ENCODE measurements at regions not wholly inside any gene's neighbourhood (a gene's known extent, or its start where the extent isn't known, plus 50 kb on each side); places are given as distances from the start of the nearest gene placed in this dataset.
A peak's percentile ranks its signal among the peaks of the same experiment; 100 is the strongest.

DNA sequence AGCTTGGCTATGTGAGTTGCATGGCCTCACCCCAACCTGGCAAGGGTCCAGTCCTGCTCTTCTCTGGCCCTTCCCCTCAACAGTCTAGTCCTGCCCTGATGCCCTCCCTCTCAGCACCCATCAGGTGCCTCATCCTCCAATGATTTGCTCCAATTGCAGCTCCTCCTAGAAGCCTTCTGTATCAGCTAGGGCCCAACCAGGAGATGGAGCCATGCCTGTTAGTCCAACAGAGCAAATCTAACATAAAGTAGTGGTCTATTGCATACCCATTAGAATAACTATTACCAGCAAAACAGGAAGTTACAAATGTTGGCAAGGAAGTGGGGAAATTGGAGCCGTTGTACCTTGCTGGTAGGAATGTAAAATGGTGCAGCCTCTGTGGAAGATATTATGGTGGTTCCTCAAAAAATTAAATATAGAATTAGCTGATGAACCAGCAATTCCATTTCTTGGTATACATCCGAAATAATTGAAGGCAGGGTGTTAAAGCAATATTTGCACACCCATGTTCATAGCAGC is 163.5 kb downstream of the VRK1 start:
- DNase-seq (ENCODE audit: low spot score), result no peak
- Mint-ChIP-seq H3K36me3 (ENCODE audit: low read depth) (peaks cover 17% of the 10 kb centered on the region), H3K27me3 (ENCODE audit: low read depth) (no peaks in the 10 kb centered on the region), H3K9me3 (peaks cover 17% of the 10 kb centered on the region), H3K4me3 (ENCODE audit: low read depth) (no peak overlapping the region), H3K27ac (no peak overlapping the region), H3K4me1 (ENCODE audit: low read depth) (peaks cover 9% of the 10 kb centered on the region)
- intact Hi-C loops (cut with micrococcal nuclease), result no loop called here

DNA sequence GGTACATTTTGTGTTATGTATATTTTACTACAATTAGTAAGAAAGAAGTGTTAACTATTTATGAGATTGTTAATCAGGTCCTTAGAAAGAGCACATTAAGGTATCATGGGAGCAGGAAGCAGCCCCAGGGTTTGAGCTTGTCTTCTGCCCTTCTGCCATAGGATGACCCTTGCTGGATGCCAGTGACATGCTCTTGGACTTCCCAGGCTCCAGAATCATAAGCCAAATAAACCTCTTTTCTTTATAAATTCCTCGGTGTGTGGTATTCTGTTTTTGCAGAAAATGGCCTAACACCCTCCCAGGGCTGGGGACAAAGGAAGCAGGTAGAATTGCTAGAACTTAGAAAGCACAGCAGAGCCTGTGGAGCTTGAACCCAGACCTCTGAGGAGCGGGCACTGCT is 164.7 kb downstream of the VRK1 start:
- H3K4me3 Mint-ChIP-seq (ENCODE audit: low read depth), result no peak overlapping the region
- peaks cover 17% of the 10 kb centered on the region for H3K9me3 Mint-ChIP-seq
- no peak overlapping the region for H3K27ac Mint-ChIP-seq
- no peak for DNase-seq (ENCODE audit: low spot score)
- H3K36me3 Mint-ChIP-seq (ENCODE audit: low read depth), result peaks cover 17% of the 10 kb centered on the region
- H3K4me1 Mint-ChIP-seq (ENCODE audit: low read depth), result peaks cover 9% of the 10 kb centered on the region
- H3K27me3 Mint-ChIP-seq (ENCODE audit: low read depth), result no peaks in the 10 kb centered on the region
- intact Hi-C loops (cut with micrococcal nuclease), result no loop called here

DNA sequence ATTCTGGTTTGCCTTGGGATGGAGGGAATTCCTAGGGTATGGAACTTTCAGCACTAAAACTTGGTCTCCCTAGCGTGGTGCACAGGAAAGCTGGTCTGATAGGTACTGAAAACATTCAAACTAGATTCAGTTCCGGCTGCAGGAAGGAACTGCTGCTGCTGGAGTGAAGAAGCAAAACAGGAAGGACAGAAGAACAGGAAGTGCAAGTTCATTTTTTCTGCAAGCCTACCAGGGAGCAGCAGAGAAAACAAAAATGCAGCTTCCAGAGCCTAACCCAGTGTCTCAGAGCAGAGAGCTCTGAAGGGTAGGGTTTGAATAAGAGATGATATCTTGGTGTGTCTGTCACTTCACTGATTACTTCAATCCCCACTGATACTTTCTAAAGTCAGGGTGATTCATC is 165.2 kb downstream of the VRK1 start:
- Mint-ChIP-seq H3K4me3 (ENCODE audit: low read depth) (no peak overlapping the region), H3K9me3 (peaks cover 19% of the 10 kb centered on the region), H3K36me3 (ENCODE audit: low read depth) (peaks cover 17% of the 10 kb centered on the region), H3K27me3 (ENCODE audit: low read depth) (no peaks in the 10 kb centered on the region), H3K4me1 (ENCODE audit: low read depth) (peaks cover 9% of the 10 kb centered on the region), H3K27ac (no peak overlapping the region)
- intact Hi-C loops (cut with micrococcal nuclease), result no loop called here
- peak; percentile 11 for DNase-seq (ENCODE audit: low spot score)

DNA sequence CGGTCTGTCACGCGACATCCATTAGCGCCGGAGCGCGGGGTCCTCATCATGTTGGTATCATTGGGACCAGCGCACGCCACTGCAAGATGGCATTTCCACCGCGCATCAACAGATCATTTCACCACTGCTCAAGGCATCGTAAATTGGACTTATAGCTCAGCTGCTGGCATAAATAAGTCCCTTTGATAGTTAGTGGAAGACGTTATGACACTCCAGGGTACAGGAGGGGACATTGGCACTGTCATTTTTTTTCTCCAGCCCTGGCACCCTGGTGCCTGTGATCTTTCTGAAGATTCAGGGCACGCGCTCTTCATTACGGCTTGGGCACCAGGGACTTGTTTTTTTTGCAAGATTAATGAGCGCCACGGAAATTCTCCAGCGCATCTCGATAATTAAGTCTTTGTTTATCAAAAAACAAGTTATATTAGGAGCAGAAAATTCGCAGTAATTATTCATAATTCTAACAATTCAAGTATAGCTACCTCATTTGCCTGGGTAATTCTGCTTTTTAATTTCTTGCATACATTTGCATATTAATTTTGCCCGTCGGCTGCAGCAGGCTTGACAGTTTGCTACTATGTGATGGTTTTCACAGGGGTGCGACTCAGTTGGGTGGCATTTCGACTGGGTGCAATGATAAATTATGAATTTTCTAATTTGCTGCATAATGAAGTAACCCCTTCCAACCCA is 167.7 kb downstream of the VRK1 start:
- no peak for DNase-seq (ENCODE audit: low spot score)
- no peak overlapping the region for H3K27ac Mint-ChIP-seq
- intact Hi-C loops (cut with micrococcal nuclease), result no loop called here
- H3K27me3 Mint-ChIP-seq (ENCODE audit: low read depth), result no peaks in the 10 kb centered on the region
- H3K4me1 Mint-ChIP-seq (ENCODE audit: low read depth), result peaks cover 9% of the 10 kb centered on the region
- H3K36me3 Mint-ChIP-seq (ENCODE audit: low read depth), result peaks cover 17% of the 10 kb centered on the region
- H3K4me3 Mint-ChIP-seq (ENCODE audit: low read depth), result no peak overlapping the region
- peaks cover 28% of the 10 kb centered on the region for H3K9me3 Mint-ChIP-seq

DNA sequence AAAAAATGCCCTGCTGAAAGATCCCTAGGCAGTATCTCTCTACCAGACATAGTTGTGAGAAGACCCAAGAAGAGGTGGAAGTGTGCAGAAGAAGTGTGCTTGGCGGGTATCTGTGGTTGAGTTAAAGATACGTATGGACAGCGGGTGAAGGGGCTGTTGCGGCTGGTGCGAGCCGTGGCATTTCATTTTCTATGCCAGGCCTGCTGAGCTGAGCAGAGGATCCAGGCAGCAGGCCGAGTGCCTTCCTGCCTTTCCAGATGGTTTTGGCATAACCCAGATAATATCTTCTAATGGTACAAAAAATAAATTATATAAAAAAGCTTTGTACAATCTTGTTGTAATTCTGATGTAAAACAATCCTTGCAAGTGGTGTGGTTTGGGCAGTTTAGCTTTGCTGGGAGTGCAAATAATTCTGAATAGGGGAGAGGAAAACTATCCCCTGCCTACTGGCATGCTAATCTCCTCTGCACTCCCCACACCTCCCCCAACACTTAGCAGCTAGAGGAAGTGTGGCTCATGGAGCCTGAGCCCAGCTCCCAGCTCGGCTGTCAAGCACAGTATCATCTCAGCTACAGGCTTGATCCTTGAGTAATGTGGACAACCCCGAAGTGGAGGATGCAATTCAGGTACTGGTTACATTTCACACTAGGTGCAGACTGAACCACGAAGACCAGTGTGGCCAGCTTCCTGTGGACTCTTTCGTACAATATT is 168.9 kb downstream of the VRK1 start:
- no peak overlapping the region for H3K4me3 Mint-ChIP-seq (ENCODE audit: low read depth)
- no peaks in the 10 kb centered on the region for H3K27me3 Mint-ChIP-seq (ENCODE audit: low read depth)
- H3K9me3 Mint-ChIP-seq, result peaks cover 22% of the 10 kb centered on the region
- intact Hi-C loops (cut with micrococcal nuclease), result no loop called here
- DNase-seq (ENCODE audit: low spot score), result no peak
- H3K27ac Mint-ChIP-seq, result no peak overlapping the region
- H3K4me1 Mint-ChIP-seq (ENCODE audit: low read depth), result peaks cover 9% of the 10 kb centered on the region
- H3K36me3 Mint-ChIP-seq (ENCODE audit: low read depth), result peaks cover 16% of the 10 kb centered on the region

DNA sequence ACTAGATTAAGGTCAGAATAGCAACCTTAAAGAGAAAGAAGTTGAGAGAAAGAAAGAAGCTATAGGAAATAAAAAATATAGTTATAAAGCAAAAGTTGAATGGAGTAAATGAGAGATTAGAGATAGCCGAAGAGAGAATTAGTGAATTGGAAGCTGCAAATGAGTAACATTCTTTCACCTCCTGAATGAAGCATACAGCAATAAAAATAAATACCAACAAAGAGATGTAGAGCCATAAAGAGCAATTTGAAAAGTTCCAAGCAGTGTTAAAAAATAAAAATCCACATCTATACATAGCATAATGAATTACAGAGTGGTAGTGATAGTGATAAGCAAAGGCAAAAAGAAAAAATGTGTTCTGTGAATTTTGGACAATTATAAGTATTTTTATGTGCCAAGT is 177.9 kb downstream of the VRK1 start:
- no peaks in the 10 kb centered on the region for H3K4me1 Mint-ChIP-seq (ENCODE audit: low read depth)
- DNase-seq (ENCODE audit: low spot score), result no peak
- H3K9me3 Mint-ChIP-seq, result peaks cover 37% of the 10 kb centered on the region
- intact Hi-C loops (cut with micrococcal nuclease), result no loop called here
- H3K27me3 Mint-ChIP-seq (ENCODE audit: low read depth), result peaks cover 11% of the 10 kb centered on the region
- H3K4me3 Mint-ChIP-seq (ENCODE audit: low read depth), result no peak overlapping the region
- H3K36me3 Mint-ChIP-seq (ENCODE audit: low read depth), result no peaks in the 10 kb centered on the region
- H3K27ac Mint-ChIP-seq, result no peak overlapping the region

DNA sequence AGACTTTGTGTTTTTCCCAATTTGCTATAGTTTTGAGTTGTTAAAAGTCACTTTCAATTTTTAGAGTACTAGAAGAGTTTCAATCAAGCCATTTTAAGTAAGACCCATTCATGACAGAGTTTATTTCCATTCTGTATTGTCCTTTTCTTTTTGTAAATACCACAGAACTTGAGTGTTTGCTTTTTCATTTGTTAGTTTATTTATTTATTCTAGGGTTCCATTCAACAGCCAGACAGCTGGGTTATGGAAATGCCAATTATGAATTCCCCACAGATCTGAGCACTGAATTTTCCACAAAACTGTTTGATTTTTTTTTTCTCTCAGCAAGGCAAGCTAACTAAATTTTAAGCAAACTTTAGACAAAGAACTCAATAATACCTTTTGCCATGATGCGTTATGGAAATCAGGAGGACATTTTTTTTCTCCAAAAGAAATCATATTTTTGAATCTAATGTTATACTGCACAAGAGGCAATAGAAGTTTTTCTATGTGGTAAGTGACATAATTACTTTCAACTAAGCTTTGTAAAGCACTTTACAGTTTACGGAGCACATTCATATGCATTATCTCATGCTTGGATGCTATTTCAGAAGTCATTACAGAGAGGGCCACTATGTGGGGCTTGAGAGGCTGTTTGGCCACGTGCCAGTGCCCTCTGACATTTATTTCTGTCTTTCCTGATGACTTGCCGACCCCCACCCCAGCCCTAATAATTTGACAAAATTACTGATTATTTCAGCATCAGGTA is 181.5 kb downstream of the VRK1 start:
- Mint-ChIP-seq H3K4me1 (ENCODE audit: low read depth) (no peaks in the 10 kb centered on the region), H3K9me3 (peaks cover 27% of the 10 kb centered on the region), H3K4me3 (ENCODE audit: low read depth) (no peak overlapping the region), H3K27me3 (ENCODE audit: low read depth) (peaks cover 15% of the 10 kb centered on the region), H3K27ac (no peak overlapping the region), H3K36me3 (ENCODE audit: low read depth) (no peaks in the 10 kb centered on the region)
- no peak for DNase-seq (ENCODE audit: low spot score)
- intact Hi-C loops (cut with micrococcal nuclease), result no loop called here

DNA sequence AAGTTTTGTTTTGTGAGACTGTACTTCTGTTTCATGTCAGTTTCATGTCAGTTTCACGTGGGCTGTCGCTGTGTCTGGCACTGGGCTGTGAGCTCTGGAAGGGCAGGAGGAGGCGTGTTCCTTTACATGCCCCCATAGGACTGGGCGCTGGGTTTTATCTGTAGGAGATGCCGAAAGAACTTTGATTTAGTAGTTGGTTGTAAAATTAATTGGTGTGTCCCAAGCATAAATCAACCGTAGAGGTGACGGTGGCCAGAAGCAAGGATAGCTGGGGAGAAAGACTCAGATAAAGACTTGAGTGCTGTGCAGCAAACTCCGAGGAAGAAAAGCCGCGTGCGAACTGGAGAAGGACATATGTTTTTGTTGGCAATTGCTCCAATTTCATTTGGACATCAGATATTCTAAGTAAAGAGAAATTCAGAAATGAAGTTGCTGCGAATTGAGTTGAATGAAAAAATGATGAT is 182.5 kb downstream of the VRK1 start:
- no peak overlapping the region for H3K4me3 Mint-ChIP-seq (ENCODE audit: low read depth)
- H3K27ac Mint-ChIP-seq, result no peak overlapping the region

DNA sequence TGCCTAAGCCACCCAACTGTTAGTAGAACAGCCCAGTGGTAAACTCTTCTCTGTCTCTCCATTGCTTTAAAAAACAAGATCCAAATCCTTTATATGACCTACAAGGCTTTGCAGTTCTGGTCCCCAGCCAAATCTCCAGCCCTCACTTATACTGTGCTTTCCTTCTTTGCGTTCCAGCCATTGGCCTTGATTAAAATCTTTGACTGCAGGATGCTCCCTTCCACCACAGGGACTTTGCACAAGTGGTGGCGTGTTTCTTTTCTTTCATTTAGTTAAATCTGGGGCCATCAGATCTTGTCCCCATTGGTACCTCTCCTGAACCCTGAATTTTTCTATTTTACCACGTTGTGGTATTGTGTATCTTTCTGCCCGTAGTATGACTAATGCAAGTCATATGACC is 183.7 kb downstream of the VRK1 start:
- H3K4me3 Mint-ChIP-seq (ENCODE audit: low read depth), result no peak overlapping the region

More for the DNA sequence above, 182.5 kb downstream of the VRK1 start:
- no peak for DNase-seq (ENCODE audit: low spot score)
- H3K4me1 Mint-ChIP-seq (ENCODE audit: low read depth), result no peaks in the 10 kb centered on the region
- intact Hi-C loops (cut with micrococcal nuclease), result no loop called here
- peaks cover 15% of the 10 kb centered on the region for H3K27me3 Mint-ChIP-seq (ENCODE audit: low read depth)
- H3K9me3 Mint-ChIP-seq, result peaks cover 17% of the 10 kb centered on the region
- H3K36me3 Mint-ChIP-seq (ENCODE audit: low read depth), result no peaks in the 10 kb centered on the region

DNA sequence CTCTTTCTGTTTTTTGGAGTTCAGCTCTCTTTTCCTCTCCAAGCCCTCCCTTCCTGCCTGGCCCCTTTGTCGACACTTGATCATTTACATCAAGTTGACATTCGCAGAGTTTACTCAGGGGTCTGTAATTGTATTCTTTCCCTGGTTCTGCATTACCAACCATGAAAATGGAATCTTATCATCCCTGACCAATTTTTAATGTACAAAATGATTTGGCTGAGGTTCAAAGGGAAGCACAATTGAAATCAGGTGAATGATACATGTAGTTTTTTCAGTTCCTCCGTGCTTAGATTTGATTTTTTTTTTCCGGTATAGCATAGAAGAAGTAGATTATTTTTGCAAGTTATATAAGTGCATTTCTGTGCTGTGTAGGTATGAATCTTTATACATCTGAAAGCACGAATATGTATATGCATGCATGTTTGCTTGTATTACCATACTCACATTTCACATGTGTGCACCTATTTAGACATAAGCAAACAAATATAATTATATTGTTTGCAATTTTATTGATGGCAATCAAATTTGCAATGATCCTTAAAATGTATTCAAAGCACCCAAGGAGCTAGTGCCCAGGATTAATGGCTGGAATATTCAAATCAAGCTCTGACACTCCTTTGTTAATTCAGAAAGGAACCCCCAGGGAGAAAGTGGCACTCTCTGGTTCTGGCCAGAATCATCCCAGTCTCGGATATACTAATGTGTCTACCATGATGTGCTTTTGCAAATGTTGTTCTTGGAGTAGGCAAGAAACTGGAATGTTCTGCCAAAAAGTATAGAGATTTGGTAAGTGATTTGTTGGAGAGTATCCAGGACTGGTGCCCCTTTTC is 189.3 kb downstream of the VRK1 start:
- peaks cover 3% of the 10 kb centered on the region for H3K4me1 Mint-ChIP-seq (ENCODE audit: low read depth)
- intact Hi-C loops (cut with micrococcal nuclease), result no loop called here
- peaks cover 2% of the 10 kb centered on the region for H3K27me3 Mint-ChIP-seq (ENCODE audit: low read depth)
- H3K27ac Mint-ChIP-seq, result no peak overlapping the region
- no peak overlapping the region for H3K4me3 Mint-ChIP-seq (ENCODE audit: low read depth)
- no peak for DNase-seq (ENCODE audit: low spot score)
- no peaks in the 10 kb centered on the region for H3K36me3 Mint-ChIP-seq (ENCODE audit: low read depth)
- no peaks in the 10 kb centered on the region for H3K9me3 Mint-ChIP-seq

More for the DNA sequence above, 183.7 kb downstream of the VRK1 start:
- H3K27me3 Mint-ChIP-seq (ENCODE audit: low read depth), result peaks cover 17% of the 10 kb centered on the region
- no peak for DNase-seq (ENCODE audit: low spot score)
- peaks cover 5% of the 10 kb centered on the region for H3K9me3 Mint-ChIP-seq
- no peak overlapping the region for H3K27ac Mint-ChIP-seq
- intact Hi-C loops (cut with micrococcal nuclease), result no loop called here
- H3K4me1 Mint-ChIP-seq (ENCODE audit: low read depth), result no peaks in the 10 kb centered on the region
- no peaks in the 10 kb centered on the region for H3K36me3 Mint-ChIP-seq (ENCODE audit: low read depth)

DNA sequence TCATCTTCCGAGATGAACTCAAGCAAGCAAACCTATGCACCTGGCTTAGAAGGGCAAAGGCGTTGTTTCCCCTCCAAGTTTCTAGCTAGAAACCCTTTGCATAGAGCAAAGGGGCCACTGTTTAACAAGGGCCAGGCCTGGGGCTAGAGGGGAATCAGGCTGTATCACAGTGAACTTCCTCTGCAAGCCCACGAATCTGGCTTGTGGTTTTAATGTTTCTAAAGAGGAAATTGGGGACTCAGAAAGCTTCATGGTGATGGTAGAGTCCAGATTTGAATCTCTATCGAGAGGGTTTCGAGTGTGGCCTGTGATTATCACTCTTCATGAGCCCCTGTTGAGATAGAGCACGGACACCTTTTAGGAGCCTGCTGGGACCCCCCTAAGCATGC is 189.9 kb downstream of the VRK1 start:
- H3K4me1 Mint-ChIP-seq (ENCODE audit: low read depth), result peaks cover 3% of the 10 kb centered on the region
- peaks cover 2% of the 10 kb centered on the region for H3K27me3 Mint-ChIP-seq (ENCODE audit: low read depth)
- no peak overlapping the region for H3K27ac Mint-ChIP-seq
- H3K36me3 Mint-ChIP-seq (ENCODE audit: low read depth), result no peaks in the 10 kb centered on the region
- H3K9me3 Mint-ChIP-seq, result no peaks in the 10 kb centered on the region
- intact Hi-C loops (cut with micrococcal nuclease), result no loop called here
- no peak for DNase-seq (ENCODE audit: low spot score)
- no peak overlapping the region for H3K4me3 Mint-ChIP-seq (ENCODE audit: low read depth)

DNA sequence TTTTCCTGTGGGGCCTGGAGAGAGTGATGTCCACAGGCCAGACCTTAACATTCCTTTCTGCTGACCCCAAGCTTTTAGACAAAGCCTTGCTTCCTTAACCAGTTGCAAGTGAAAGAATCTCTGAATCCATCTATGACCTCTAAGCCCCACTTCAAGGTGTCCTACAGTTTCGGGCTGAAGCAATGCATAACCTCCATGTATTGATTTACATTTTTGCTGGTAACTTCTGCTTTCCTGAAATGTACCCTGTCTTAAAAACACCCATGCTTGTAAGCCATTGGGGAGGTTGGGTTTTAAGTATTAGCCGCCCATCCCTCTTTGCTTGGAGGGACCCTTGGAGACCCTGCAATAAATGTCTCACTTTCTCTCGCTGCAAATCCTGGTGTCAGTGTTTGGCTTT is 190.6 kb downstream of the VRK1 start:
- Mint-ChIP-seq H3K4me3 (ENCODE audit: low read depth) (no peak overlapping the region), H3K4me1 (ENCODE audit: low read depth) (peaks cover 3% of the 10 kb centered on the region), H3K27ac (no peak overlapping the region), H3K9me3 (no peaks in the 10 kb centered on the region), H3K27me3 (ENCODE audit: low read depth) (peaks cover 2% of the 10 kb centered on the region), H3K36me3 (ENCODE audit: low read depth) (no peaks in the 10 kb centered on the region)
- DNase-seq (ENCODE audit: low spot score), result no peak
- intact Hi-C loops (cut with micrococcal nuclease), result no loop called here
